IPS DF 19.7 (cell line): ENCODE measurements at regions not wholly inside any gene's neighbourhood (a gene's known extent, or its start where the extent isn't known, plus 50 kb on each side); places are given as distances from the start of the nearest gene placed in this dataset.
"Not testable (repeated sequence)": the region's sequence is repeated elsewhere in the genome, so short reads cannot be mapped to it uniquely, and the experiment has no call there.

Experiments
- DNase-seq: peaks from one replicate; pipeline ENCODE4 v3.0.0-alpha.2; 2013; ENCODE audit warnings: low read depth, low spot score

DNA sequence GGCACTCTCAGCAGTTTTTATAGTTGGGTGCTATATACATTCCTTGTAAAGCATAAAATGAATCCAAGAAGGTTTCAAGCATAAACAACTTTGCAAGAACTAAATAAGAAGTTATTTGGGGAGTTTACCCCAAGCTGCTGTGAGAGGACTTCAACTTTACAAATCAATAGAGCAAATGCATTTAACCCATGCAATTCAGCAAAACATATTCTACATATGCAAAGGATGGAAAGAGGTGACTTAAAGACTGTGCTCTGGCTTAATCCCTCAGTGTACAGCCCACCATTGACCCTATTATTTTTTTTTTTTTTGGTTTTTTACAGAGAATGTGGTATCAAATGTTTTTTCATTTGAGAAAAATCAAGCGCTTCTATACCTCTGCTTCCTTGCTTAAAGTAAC is 736.5 kb downstream of the CETN3 start:
- DNase-seq, result no peak

DNA sequence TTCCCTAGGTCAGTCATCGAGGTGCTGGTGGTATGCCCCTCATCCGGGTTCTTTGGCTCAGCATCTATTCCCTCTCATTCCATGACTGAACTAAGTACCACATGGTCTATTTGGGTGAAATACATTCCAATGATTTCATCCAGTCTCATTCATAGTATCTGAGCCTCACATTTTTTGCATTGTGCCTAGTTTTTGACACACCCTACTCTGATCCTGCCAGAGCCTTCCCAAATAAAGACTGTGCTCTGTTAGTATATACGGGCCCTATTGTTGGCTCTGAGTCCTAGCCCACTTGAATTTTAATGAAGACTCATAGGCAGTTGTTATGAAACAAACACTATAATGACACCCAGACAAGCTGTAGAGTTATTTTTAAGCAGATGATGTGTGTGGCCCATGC is 740.7 kb downstream of the CETN3 start:
- DNase-seq, result no peak

DNA sequence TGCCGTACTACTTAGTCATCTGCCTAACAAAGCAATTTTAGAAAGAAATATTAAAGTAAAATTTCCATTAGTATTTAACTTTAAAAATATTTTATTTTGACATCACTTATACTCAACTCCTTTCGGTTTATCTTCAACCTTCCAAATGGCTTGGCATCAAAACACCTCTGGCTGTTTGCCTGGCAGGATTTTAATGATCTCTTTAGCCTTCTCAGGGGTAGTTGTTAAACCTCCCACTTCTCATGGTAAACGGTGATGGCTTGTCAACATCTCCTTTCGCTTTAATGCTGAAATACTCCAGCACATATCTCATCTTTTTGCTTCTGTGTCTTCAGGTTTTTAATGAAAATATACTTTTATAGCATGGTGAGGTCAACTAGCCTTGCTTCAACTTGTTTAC is 747.1 kb downstream of the CETN3 start:
- DNase-seq, result no peak

DNA sequence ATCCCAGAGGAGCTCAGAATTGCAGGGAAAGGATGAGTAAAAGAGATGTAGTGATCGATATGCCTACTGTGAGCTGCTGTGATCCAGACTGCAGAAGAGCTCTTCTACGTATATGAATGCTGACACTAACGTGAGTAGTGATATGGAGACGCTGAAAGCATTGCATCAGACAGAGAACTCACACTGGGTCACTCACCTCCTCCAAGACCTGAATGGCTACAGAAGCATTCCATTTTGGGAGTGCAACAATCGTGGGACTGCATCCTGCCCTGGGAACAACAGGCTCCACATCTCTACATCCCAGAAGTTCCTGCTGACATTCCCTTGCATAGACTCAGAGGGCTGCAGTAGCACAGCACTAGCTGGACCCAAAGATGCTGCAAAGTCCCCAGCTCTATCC is 755.9 kb upstream of the MEF2C start:
- no peak for DNase-seq

DNA sequence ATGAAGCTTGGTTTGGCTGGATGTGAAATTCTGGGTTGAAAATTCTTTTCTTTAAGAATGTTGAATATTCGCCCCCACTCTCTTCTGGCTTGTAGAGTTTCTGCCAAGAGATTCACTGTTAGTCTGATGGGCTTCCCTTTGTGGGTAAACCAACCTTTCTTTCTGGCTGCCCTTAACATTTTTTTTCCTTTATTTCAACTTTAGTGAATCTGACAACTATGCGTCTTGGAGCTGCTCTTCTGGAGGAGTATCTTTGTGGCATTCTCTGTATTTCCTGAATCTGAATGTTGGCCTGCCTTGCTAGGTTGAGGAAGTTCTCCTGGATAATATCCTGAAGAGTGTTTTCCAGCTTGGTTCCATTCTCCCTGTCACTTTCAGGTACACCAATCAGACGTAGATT is 751.2 kb upstream of the MEF2C start:
- DNase-seq, result not testable (repeated sequence)

GRCh38 chr5:89630064-89630463 is 747.1 kb upstream of the MEF2C start:
- DNase-seq, result not testable (repeated sequence)

- no peak for DNase-seq
These were observed 746.1 kb upstream of the MEF2C start for GRCh38 chr5:89628876-89629635.

DNA sequence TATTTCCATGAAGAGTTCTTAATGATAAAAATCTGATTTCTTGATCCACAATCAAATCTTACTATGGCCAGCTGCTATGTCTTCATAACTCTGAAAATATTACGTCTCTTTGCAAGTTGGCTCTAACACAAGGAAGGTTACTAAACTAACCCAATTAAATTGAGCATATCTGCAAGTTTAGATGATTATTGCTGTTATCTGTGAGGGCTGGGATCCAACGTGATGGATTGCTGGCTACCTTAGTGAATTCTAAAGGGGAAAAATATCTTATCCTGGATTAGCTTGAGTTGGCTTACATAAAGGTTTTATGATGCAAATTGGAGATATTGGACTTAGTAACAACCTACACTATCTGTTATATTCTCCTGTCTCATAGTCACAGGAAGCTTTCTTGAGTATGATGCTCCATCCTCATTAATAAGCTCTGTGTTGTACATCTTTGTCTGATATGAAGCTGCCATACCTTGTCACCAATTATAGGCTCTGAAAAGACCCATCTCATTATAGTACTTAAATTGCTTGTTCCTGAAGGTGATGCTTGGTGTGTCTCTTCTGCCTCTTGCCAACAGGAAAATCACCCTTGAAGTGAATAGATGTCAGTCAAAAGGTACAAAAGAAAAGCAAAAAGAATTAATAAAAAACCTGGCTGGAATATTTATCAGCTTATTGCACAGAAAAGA is 733.0 kb upstream of the MEF2C start:
- no peak for DNase-seq

DNA sequence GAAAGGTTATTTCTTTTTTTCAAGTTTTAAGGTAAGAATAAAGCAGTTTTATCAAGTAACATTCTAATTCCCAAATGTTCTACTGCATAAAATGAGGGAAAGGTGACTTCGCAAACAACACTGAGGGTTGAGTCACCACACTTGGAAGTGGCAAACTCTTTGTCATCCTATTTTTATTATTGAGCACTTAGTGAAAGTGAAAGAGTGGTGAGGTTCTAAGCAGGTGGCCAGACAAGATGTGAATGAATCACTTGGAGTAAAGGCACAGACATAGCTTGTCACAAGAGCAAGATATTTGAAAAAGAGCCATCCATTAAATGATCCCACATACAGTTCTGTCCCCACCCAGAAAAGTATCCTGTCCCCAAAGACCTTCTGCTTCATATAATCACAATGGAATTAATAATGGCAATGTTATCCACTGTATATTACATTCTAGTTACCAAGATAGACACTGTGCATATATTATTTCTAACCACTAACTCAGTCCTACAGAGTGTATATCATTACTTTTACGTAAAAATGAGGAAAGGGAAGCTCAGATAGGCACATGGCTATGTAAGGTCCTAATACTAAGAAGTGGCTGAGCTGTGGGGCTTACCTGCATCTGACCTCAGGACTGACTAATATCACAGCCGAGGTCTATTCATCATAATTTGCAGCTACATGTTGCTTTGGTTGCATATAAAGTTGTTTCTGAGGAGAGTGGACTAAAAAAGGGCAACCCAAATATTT is 730.4 kb upstream of the MEF2C start:
- no peak for DNase-seq

DNA sequence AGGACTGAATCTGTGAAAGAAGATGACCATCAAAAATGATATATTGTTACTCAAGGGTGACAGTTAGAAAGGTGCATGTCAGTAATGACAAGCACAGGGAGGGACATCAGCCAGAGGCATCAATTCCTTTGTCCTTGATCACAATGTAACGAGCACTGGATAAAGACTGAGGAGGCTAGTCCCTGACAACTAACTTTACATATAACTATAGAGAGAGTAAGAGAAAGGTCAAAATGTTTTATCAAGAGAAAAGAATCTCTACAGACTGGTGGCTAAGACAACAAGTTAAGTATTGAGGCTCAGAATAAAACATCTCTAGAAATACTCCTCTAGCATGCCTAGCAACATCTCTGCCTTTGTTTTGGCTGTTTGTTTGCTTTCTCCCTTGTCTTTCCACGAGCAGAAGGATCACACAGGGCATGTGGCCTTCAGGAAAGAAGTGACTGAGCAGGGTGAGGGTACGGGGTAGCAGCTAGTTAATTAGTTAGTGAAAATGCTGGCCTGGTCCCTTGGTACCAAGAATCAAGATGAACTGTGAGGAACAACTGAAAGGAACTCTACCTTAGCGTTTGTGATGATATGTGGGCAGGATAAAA is 724.1 kb upstream of the MEF2C start:
- no peak for DNase-seq

DNA sequence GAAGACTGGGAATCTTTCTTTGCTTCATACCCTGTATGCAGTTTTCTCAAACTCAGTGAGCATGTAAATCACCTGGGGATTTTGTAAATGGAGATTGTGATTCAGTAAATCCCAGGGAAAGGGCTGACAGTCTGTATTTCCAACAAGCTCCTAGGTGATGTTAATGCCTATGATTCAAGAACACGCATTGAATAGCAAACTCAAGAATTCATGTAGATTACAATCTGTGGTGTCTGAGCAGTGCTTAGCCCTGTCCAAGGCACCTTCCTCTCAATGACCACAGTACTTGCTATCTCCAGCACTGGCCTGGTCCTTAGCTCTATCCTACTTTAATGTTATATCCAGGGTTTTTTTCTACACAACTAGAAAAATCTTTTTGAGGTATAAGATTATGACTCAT is 721.4 kb upstream of the MEF2C start:
- DNase-seq, result no peak

DNA sequence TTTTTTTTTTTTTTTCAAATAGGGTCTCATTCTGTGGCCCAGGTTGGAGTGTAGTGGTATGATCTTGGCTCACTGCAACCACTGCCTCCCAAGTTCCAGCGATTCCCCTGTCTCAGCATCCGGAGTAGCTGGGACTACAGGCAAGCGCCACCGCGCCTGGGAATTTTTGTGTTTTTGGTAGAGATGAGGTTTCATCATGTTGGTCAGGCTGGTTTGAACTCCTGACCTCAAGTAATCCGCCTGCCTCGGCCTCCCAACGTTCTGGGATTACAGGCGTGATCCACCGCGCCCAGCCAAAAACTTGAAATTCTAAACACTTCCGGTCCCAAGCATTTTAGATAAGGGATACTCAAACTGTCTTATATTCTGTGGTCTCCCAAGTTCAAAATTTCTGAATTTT is 718.9 kb upstream of the MEF2C start:
- no peak for DNase-seq

DNA sequence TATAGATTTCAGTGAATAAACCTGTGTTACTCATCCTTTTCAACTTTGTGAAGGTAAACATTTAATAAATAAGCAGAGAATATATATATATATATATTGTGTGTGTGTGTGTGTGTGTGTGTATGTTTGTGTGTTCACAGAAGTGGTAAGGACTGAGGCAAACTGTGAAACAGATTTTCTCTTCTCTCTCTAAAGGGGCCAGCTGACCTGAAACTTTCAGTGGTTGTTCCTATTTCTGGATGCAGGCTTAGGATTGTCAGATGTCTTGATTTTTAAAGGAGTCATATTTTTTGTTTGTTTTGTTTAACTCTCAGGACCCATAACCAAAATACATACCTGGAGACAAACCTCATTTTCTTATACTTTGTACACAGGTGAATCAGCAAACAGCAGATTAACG is 714.9 kb upstream of the MEF2C start:
- DNase-seq, result no peak

DNA sequence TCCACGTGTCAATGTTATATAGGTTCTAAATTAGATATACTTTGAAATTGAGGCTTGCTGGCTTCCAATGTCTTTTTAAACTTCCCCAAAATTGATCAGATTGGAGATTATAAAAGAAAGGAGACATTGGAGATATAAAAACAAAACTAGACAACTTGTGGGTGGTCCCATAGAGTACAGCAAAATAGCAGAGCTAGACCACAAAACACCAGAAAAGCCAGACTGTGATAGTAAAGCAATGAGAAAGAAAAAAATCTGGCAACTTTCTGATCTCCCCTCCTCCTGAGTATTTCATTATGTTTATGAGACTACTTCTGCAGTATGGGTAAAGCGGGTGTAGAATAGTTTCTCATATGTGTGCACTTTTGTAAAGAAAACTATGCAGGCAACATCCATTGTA is 713.8 kb upstream of the MEF2C start:
- DNase-seq, result no peak

GRCh38 chr5:89595056-89595455 is 712.1 kb upstream of the MEF2C start:
- no peak for DNase-seq

DNA sequence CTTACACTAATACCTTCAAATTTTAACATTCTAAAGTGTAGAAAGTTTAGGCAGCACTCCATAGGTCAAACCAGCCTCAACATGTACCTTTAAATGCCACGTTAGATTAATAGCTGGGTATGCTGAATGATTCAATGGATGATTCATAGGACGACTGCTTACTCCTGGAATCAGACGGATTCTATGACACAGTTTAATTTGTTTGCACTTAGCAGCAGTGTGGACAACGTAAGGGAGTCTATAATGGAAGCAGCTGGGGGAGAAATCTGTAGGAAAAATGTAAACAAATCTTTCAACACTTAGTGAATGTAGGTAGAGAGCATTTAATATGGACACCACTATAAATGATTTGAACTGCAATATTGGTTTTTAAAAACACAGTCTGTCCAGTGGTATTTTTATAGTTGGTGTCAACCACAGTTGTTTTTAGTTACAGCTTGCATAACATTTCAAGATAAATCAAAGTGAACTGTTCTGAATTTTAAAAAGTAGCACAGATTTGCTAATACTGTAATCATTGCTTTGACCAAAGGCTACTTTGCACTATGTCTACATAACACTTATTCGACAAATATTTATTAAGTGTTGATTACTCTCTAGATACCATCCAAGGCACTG is 701.5 kb upstream of the MEF2C start:
- no peak for DNase-seq

GRCh38 chr5:89583534-89583933 is 700.5 kb upstream of the MEF2C start:
- DNase-seq, result no peak

DNA sequence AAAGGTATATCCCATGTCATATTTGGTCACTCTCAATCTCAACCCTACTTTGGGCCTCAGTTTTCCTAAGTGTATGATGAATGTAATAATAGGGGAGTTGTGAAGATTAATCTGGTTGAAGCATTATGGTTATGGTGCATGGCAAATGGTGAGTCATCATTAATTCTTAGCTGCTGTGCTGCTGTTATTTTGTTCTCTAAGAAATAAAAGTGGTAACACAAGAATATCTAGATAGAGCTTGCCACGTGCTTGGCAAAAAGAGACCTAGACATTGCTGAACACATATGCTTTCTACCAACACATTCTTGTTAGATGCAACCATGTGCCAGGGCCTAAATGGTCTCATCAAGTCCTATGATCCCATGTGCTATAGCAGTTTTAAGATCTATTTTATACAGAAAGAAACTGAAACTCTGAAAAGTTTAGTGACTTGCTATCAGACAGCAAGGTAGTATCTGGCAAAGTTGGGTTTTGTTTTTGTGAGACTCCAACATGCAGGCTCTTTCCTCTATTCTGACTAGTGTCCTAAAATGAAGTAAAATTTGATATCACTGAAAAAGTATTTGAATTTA is 699.9 kb upstream of the MEF2C start:
- DNase-seq, result no peak

DNA sequence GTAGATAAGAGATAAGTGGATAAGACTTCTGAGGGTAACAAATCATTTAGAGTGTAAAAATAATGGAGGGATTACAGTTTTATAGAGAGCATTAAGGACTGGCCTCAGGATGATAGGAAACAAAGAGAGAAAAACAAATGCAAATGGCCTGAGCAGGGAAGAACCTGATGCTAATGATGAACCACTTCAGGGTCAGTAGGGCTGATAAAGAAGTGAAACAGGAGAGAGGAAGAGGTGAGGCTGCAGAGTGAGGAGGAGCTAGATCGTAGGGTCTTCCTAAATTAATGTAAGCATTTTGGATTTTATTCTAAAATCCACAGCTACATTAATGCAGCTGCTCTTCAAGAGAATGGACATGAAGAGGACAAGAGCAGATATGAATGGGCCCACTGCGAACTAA is 698.0 kb upstream of the MEF2C start:
- DNase-seq, result no peak

DNA sequence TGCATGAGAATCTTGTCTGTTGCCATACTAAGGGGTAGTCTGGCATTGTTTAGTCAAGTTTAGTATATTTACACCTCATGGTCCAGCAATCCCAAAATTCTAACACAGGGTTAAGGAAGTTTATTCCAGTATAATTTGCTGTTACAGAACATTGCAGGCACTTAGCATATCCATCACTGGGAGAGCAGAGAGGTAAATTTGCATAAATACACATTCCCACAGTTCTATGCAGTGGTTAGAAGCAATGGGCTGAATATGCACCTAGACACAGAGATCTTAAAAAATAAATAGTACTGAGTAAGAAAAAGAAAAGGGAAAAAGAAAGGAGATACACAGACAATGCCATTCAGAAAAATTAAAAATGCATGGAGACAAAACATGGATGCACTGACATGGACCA is 692.3 kb upstream of the MEF2C start:
- DNase-seq, result no peak

GRCh38 chr5:89573345-89573744 is 690.4 kb upstream of the MEF2C start:
- DNase-seq, result no peak

DNA sequence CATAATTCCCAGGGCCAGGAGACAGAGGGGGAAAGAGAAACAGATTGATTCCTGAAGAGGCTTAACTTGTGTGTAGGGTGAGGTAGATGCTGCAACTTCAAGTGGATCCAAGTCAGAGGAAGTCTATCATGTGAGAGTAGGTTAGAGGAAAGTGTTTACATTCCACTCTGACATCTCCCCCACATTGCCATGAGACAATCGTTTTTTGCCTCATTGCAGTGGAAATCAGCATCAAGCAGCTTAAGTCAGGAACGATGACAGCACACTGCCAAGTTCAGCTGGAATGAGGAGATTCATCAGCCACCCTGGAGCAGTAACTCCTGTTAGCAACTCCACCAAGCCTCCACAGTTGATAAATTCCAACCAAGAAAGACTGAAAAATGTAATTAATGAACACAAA is 689.7 kb upstream of the MEF2C start:
- DNase-seq, result no peak
